ENCODE measurements at regions not wholly inside any gene's neighbourhood (a gene's known extent, or its start where the extent isn't known, plus 50 kb on each side); places are given as distances from the start of the nearest gene placed in this dataset.

DNA sequence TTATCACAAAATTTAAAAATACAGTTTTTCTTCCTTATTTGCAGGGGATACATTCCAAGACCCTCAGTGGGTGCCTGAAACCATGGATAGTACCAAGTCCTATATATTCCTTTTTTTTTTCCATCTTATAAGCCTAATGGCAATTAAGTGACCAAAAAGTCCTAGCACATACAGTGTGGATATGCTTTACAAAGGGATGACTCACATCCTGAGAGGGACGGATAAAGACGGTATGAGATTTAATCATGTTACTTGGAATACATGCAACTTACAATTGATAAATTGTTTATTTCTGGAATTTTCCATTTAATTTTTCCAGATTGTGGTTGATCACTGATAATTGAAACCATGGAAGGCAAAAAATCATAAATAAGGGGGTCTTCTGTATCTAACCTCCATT is 181.2 kb upstream of the BRINP3 start:
- no peak for ATAC-seq
- in situ Hi-C loops (cut with HindIII; ENCODE audit: low pct_unique_long_range_greater_than_20kb, low sequenced_read_pairs) = no loop called here
- no TSS peak for BruUV-seq (replicated peaks)

DNA sequence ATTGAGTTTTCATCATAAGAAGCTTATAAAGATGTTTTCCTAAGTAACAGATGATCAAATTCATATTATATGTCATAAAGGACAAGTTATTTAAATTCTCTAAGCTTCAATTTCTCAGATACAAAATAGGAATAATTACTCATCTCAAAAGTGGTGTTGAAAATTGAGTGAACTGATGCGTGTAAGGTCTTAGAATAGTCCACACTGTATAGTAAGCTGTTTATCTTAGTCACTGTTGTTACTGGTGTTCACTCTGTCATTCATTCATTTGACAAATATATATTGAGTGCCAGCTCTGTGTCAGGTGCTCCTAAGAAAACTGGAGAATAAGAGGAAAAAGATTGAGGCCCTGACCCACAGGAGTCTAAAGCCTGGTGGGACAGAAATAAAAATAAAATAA is 186.3 kb upstream of the BRINP3 start:
- no peaks in the 10 kb centered on the region for H3K27me3 ChIP-seq (ENCODE audit: control insufficient read depth, insufficient read depth, low read length)
- intact Hi-C loops (cut with micrococcal nuclease; ENCODE audit: unreplicated experiment) = no loop called here
- no peak overlapping the region for H3K4me3 ChIP-seq (ENCODE audit: low read depth in 2 of 2, low read length in 2 of 2)
- no peak overlapping the region for H3K27ac ChIP-seq (ENCODE audit: low read length)
- in situ Hi-C loops (cut with HindIII; ENCODE audit: low pct_unique_long_range_greater_than_20kb, low sequenced_read_pairs) = no loop called here
- ChIA-PET CTCF (no interaction called here), POLR2A (no interaction called here)
- TF ChIP-seq POLR2AphosphoS5 (IDR thresholded peaks at IDR 0.05; ENCODE audit: low read depth, low read length) (no peak), TCF7L2 (IDR thresholded peaks at IDR 0.05; ENCODE audit: low read depth, low read length) (no peak), SIN3A (IDR thresholded peaks at IDR 0.05; ENCODE audit: borderline replicate concordance, insufficient read depth, low read depth, low read length) (no peak)
- TF ChIP-seq, protein P1, sequence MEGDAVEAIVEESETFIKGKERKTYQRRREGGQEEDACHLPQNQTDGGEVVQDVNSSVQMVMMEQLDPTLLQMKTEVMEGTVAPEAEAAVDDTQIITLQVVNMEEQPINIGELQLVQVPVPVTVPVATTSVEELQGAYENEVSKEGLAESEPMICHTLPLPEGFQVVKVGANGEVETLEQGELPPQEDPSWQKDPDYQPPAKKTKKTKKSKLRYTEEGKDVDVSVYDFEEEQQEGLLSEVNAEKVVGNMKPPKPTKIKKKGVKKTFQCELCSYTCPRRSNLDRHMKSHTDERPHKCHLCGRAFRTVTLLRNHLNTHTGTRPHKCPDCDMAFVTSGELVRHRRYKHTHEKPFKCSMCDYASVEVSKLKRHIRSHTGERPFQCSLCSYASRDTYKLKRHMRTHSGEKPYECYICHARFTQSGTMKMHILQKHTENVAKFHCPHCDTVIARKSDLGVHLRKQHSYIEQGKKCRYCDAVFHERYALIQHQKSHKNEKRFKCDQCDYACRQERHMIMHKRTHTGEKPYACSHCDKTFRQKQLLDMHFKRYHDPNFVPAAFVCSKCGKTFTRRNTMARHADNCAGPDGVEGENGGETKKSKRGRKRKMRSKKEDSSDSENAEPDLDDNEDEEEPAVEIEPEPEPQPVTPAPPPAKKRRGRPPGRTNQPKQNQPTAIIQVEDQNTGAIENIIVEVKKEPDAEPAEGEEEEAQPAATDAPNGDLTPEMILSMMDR (IDR thresholded peaks at IDR 0.05) = no peak
- TF ChIP-seq, protein P2, sequence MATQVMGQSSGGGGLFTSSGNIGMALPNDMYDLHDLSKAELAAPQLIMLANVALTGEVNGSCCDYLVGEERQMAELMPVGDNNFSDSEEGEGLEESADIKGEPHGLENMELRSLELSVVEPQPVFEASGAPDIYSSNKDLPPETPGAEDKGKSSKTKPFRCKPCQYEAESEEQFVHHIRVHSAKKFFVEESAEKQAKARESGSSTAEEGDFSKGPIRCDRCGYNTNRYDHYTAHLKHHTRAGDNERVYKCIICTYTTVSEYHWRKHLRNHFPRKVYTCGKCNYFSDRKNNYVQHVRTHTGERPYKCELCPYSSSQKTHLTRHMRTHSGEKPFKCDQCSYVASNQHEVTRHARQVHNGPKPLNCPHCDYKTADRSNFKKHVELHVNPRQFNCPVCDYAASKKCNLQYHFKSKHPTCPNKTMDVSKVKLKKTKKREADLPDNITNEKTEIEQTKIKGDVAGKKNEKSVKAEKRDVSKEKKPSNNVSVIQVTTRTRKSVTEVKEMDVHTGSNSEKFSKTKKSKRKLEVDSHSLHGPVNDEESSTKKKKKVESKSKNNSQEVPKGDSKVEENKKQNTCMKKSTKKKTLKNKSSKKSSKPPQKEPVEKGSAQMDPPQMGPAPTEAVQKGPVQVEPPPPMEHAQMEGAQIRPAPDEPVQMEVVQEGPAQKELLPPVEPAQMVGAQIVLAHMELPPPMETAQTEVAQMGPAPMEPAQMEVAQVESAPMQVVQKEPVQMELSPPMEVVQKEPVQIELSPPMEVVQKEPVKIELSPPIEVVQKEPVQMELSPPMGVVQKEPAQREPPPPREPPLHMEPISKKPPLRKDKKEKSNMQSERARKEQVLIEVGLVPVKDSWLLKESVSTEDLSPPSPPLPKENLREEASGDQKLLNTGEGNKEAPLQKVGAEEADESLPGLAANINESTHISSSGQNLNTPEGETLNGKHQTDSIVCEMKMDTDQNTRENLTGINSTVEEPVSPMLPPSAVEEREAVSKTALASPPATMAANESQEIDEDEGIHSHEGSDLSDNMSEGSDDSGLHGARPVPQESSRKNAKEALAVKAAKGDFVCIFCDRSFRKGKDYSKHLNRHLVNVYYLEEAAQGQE (IDR thresholded peaks at IDR 0.05; ENCODE audit: insufficient read depth in 1 of 2, low read depth in 2 of 2, low read length in 1 of 2) = no peak
- BruUV-seq (replicated peaks) = no TSS peak
- no peaks in the 10 kb centered on the region for H3K36me3 ChIP-seq (ENCODE audit: control insufficient read depth, insufficient read depth, low read length)
- DNase-seq (ENCODE audit: low read depth, low spot score) (no peak), ATAC-seq (no peak)
- no peaks in the 10 kb centered on the region for H3K4me1 ChIP-seq (ENCODE audit: control insufficient read depth, insufficient read depth, low read length)
- no peaks in the 10 kb centered on the region for H3K9me3 ChIP-seq (ENCODE audit: control insufficient read depth, insufficient read depth, low read depth, low read length)

More for the DNA sequence above, 181.2 kb upstream of the BRINP3 start:
- Histone ChIP-seq H3K4me1 (ENCODE audit: control insufficient read depth, insufficient read depth, low read length) (no peaks in the 10 kb centered on the region), H3K4me3 (ENCODE audit: low read depth in 2 of 2, low read length in 2 of 2) (no peak overlapping the region), H3K36me3 (ENCODE audit: control insufficient read depth, insufficient read depth, low read length) (no peaks in the 10 kb centered on the region), H3K27ac (ENCODE audit: low read length) (no peak overlapping the region), H3K9me3 (ENCODE audit: control insufficient read depth, insufficient read depth, low read depth, low read length) (no peaks in the 10 kb centered on the region), H3K27me3 (ENCODE audit: control insufficient read depth, insufficient read depth, low read length) (no peaks in the 10 kb centered on the region)
- ChIA-PET CTCF (no interaction called here), POLR2A (no interaction called here)
- TF ChIP-seq POLR2AphosphoS5 (IDR thresholded peaks at IDR 0.05; ENCODE audit: low read depth, low read length) (no peak), SIN3A (IDR thresholded peaks at IDR 0.05; ENCODE audit: borderline replicate concordance, insufficient read depth, low read depth, low read length) (no peak), TCF7L2 (IDR thresholded peaks at IDR 0.05; ENCODE audit: low read depth, low read length) (no peak)
- TF ChIP-seq, protein P1 (IDR thresholded peaks at IDR 0.05) = no peak
- TF ChIP-seq, protein P2 (IDR thresholded peaks at IDR 0.05; ENCODE audit: insufficient read depth in 1 of 2, low read depth in 2 of 2, low read length in 1 of 2) = no peak
- no peak for DNase-seq (ENCODE audit: low read depth, low spot score)
- intact Hi-C loops (cut with micrococcal nuclease; ENCODE audit: unreplicated experiment) = no loop called here
